Suppressor macrophage (primary cell): ENCODE measurements at regions not wholly inside any gene's neighbourhood (a gene's known extent, or its start where the extent isn't known, plus 50 kb on each side); places are given as distances from the start of the nearest gene placed in this dataset.
A peak's percentile ranks its signal among the peaks of the same experiment; 100 is the strongest.
"Not testable (repeated sequence)": the region's sequence is repeated elsewhere in the genome, so short reads cannot be mapped to it uniquely, and the experiment has no call there.

Experiments used
- DNase-seq, 4 experiments: peaks; one replicate each; pipeline ENCODE4 v3.0.0-alpha.2; 2020 to 2022

DNA sequence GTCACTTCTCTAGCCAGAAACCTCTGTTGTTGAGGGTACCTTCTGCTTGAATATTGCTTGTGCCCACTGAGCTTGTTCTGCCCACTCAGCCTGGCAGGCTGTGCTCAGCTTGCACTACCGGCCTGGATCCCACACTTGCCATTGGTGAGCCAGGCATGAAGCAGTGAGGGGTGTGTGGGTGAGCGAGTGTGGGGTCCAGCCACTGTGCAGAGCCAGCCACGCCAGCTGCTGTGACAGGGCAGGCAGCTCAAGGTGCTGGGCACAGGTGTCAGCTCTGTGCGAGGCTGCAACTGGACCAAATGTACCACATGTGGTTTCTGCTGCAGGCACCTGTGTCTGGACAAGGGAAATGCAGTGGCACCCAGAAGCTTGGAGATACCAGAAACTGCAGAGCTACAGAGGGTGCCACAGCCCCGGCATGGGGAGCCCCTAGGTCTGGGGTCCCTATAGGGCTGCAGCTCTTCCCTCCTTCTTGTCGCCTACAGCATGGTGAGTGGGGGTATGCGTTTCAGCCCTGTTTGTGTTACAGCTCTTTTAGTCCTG is 305.1 kb upstream of the RIOK2 start:
- no peak for DNase-seq

DNA sequence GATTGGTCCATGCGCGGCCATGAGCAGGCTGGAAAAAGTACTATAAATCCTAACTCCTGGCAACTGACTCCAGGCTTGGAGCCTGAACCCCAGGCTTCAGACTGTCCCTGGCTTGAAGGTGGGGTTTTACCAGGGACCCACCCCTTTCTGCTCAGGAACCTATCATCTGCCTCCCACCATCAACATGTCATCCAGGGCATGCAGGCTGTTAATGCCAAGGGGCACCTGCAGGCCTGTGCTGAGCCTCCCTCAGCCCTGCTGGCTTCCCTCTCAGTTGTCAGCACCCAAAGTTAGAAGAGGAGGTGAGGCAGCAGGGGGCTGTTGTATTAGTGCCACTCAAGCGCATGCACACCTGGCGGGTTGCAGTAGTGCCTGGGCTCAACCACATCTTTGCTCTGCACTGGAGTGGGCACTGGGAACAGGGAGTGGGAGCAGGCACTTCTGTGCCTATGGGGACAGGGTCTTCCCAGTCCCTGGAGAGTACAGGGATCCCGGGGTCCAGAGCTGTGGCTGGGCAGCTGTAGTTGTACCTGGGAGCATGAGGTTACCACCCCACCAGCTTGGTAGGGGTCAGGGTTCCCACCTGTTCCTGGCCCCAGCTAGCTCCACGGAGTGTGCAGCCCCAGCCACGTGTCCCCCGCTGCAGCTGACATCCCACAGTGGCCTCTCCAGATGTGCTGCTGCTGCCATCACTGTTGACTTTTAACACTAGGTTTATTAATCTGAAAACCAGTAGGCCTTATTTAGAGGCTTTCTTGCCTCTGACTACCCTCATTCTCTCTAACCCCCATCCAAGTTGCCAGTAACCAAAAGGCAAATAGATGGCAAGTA is 306.2 kb upstream of the RIOK2 start:
- DNase-seq, result no peak

DNA sequence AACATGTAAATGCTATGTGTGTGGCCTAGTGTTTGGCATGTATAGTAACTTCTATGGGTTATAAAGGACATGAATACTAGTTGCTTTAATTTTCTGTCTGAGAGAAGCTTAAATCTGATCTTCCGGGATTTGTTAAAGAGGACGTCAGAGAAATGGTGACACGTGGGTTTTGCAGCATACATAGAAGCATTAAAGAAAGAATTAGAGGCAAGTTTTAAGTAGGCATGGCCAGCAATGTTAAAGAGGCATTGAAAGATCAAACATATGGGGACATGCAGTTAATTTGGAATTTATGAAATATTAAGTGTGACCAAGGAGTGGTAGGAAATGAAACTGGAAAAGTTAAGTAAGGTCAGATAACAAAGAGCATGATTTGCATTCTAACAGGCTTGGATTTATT is 311.4 kb upstream of the RIOK2 start:
- DNase-seq, result no peak

DNA sequence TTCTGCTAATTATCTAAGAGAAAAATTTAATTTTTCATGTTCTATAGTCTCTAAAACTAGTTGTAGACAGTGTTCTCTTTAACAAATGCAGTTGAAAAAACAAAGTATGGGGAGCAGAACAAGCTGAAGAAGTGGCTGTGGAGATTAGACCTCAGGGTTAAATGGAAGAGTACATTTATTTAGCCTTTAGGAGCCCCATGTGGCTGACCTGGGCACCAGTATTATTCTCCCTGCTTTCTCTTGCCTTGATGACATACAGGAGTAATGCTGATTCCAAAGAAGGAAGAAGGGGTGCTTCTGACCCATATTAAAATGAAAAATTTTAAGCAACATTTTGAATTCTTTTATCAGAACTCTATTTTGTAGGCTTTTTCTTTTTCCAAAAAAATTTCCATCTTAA is 312.3 kb upstream of the RIOK2 start:
- no peak for DNase-seq

DNA sequence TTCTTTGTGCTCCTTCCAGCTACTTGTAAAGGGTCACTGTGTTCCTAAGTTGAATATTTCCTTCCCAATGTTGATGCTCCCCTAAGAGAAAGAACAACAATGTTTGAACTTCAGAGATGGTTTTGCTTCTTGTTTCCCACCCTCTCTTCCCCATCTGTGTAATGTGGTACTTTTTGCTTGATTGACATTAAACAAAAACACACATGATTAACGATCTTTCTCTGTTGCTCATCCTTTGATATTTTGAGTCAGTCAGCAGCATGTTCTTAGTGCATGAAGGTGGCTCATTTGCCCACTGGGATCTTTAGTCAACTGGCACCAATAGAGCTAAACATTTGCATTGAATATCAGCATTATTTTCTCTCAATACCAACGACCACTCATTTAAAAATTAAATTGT is 313.0 kb upstream of the RIOK2 start:
- DNase-seq, result no peak

- DNase-seq, result no peak
Measured at GRCh38 chr5:97498657-97499056, 315.6 kb upstream of the RIOK2 start.

- DNase-seq, result no peak
Measured at GRCh38 chr5:97499605-97500004, 316.6 kb upstream of the RIOK2 start.

GRCh38 chr5:97501286-97501964 is 318.4 kb upstream of the RIOK2 start:
- DNase-seq, result no peak

DNA sequence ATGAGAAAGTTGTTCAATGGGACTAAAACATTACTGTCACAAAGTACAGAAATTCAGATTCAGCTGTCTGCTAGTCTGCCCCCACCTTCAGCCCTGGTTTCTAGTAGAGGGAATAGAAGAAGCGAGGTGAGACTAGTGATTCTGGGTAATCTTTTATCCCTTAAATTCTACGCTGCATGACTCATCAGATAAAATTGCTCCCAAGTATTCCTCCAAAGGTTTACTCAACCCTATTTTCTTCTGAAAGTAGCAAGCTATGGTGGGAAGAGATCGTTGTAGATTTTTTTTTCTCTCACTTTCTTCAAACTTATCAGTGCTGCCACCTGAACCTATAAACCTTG is 318.9 kb upstream of the RIOK2 start:
- no peak for DNase-seq

DNA sequence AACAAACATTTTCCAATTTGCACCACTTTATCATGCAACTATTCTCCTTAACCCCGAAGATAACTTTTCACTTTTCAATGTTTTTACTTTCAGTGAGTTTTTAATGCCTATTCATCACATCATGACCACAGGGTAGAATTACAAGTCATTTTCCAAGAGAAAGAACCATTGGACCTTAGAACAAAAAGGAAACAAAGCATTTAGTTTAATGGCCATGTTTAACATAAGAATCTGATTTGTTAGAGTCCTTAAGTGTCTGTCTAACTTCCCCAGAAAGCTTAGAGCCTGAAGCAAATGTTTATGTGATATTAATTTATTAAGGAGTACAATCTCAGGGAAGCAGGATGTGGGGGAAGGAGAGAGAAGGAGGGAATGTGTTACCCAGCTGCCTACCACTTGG is 325.8 kb upstream of the RIOK2 start:
- no peak for DNase-seq

DNA sequence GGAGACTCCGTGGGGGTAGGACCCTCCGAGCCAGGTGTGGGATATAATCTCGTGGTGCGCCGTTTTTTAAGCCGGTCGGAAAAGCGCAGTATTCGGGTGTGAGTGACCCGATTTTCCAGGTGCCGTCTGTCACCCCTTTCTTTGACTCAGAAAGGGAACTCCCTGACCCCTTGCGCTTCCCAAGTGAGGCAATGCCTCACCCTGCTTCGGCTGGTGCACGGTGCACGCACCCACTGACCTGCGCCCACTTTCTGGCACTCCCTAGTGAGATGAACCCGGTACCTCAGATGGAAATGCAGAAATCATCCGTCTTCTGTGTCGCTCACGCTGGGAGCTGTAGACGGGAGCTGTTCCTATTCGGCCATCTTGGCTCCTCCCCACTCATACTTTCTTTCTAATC is 336.5 kb upstream of the RIOK2 start:
- not testable (repeated sequence) for DNase-seq

DNA sequence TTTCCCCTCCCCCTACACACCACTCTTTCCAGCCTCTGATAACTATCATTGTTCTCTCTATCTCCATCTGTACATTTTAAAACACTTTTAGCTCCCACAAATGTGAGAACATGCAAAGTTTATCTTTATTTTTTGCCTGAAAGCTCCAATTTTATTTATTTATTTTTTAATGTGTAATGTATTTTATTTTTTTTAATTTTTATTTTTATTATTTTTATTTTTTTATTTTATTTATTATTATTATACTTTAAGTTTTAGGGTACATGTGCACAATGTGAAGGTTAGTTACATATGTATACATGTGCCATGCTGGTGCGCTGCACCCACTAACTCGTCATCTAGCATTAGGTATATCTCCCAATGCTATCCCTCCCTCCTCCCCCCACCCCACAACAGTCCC is 340.3 kb upstream of the RIOK2 start:
- not testable (repeated sequence) for DNase-seq

GRCh38 chr5:97525780-97526179 is 342.7 kb upstream of the RIOK2 start:
- peak; percentile 34 to 83 (median 59) for DNase-seq

GRCh38 chr5:97528941-97529340 is 345.9 kb upstream of the RIOK2 start:
- no peak for DNase-seq

- DNase-seq, result no peak
Measured at GRCh38 chr5:97529354-97529985, 346.4 kb upstream of the RIOK2 start.

- DNase-seq, result peak in 2 of 4 experiments; percentile 5 to 19
Measured at GRCh38 chr5:97531549-97531948, 348.5 kb upstream of the RIOK2 start.

- peak; percentile 57 to 73 (median 70) for DNase-seq
Measured at GRCh38 chr5:97534166-97534565, 351.1 kb upstream of the RIOK2 start.

GRCh38 chr5:97536683-97537082 is 353.6 kb upstream of the RIOK2 start:
- no peak for DNase-seq

- DNase-seq, result no peak
Measured at GRCh38 chr5:97538912-97539311, 355.9 kb upstream of the RIOK2 start.

DNA sequence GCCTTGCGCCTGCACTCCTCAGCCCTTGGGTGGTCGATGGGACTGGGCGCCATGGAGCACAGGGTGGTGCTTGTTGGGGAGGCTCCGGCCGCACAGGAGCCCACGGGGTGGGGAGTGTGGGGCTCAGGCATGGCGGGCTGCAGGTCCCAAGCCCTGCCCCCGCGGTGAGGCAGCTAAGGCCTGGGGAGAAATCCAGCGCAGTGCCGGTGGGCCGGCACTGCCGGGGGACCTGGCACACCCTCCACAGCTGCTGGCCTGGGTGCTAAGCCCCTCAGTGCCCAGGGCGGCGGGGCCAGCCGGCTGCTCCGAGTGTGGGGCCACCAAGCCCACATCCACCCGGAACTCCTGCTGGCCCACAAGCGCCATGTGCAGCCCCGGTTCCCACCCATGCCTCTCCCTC is 358.8 kb upstream of the RIOK2 start:
- DNase-seq, result no peak

- DNase-seq, result no peak
Measured at GRCh38 chr5:97542469-97542868, 359.4 kb upstream of the RIOK2 start.

DNA sequence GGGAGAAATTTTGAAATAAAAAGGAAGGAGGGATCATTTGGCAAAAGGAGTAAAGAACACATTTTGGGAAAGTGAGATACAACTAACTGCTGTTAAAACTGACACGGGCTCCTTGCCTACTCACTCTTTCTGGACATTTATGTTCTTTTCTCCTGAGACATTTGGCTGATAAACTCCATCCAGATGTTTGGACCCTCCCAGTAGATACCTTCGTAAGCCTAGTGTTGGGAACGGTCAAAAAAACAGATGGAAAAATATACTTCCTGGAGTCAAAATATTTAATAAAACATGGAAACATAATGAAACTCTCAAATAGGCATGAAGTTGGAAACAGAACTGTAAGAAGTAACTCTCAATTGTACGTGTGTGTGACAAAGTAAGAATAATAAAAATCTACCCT is 360.1 kb upstream of the RIOK2 start:
- no peak for DNase-seq

GRCh38 chr5:97544240-97544639 is 361.2 kb upstream of the RIOK2 start:
- no peak for DNase-seq

DNA sequence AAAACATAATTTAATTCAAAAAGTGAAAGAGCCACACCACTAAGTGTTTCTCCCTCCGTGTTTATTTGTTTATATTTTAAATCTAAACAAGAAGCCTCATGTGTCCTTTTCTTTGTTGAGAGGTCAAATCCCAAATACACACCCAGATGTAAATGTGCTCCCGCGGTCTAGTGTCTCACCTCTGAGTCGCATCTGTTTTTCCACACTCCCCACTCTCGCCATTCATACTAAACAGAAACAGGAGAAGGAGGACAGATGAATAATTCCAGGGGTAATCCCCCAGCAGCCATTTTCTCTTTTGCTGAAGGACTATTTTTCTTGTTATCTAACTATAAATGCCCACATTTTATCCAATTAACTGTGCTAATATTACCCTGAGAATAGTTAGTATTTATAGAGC is 361.6 kb upstream of the RIOK2 start:
- DNase-seq, result no peak
